GM19324 (cell line): ENCODE measurements at regions not wholly inside any gene's neighbourhood (a gene's known extent, or its start where the extent isn't known, plus 50 kb on each side); places are given as distances from the start of the nearest gene placed in this dataset.

Experiments
- ATAC-seq: cut with Tn5 transposase; IDR thresholded peaks from one replicate; pipeline ENCODE4 v1.9.1; 2021; ENCODE audit warnings: mild to moderate bottlenecking, moderate library complexity; ENCODE audit not compliant: unreplicated experiment, low FRiP score

GRCh38 chr7:131268906-131269305 is 58.8 kb upstream of the MKLN1 start:
- ATAC-seq: no peak

GRCh38 chr7:131272086-131272485 is 55.6 kb upstream of the MKLN1 start:
- ATAC-seq: no peak

GRCh38 chr7:131274986-131275385 is 52.7 kb upstream of the MKLN1 start:
- ATAC-seq: no peak

DNA sequence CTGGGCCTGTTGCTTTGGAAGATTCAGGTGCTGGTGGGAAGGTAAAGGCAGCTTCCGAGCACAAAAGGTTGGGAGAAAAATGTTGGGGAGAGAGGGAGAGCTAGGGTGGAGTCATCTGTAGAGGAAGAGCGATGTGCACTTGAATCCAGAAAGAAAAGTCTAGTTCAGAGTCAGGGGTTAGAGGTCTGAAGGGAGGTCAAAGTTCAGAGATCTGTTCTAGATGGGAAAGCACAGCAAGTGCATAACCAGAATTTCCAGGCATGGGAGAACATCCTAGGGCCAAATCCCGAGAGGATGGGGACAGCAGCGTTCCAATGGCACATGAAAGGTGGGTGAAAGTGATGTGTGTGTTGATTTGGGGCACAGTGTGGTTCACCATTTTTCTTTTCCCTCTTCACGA is 51.5 kb upstream of the MKLN1 start:
- no peak for ATAC-seq

DNA sequence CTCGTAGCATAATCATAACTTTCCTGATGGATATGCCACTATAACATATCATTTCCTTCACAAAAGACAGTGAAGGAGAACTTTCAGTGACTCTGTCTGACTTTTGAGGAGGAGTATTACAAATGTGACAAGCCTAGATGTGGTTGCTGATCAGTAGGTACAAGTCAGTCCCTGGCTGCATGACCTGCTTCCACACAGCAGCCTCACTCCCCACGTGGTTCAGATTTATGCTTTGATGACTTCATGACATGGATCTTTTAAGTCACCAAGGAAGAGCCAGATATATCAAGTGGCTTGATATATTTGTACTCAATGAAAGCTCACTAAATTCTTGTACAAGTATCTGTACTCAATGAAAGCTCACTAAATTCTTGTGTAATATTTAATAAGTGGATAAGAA is 50.9 kb upstream of the MKLN1 start:
- ATAC-seq: no peak
